ENCODE measurements at regions not wholly inside any gene's neighbourhood (a gene's known extent, or its start where the extent isn't known, plus 50 kb on each side); places are given as distances from the start of the nearest gene placed in this dataset.

DNA sequence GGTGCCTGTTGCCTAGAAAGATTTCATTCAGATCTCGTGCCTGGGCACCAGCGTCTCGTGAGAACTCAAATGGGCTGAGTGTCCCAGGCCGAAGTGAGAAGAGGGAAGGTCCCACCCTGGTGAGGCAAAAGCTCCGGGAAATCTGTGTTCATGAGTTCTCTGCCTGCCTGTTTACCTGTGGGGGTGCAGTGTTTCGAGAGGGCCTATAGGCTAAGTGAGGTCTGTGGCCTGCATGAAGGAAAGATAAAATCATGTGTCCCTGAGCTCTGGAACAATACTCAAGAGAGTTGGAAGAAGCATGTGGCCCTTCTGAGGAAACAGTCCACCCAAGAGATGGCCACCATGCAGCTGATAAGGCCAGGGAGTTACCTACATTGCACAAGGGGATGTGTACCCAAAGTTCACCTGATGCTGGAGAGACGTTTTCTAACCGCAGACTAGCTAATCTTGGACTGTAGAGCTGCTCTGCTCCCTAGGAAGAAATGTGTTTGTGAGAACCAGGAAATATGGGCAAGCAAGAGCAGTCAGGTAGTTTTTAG lies 63.5 kb upstream of the ST3GAL5 start:
- TF ChIP-seq EZH2phosphoT487 (IDR thresholded peaks at IDR 0.05; ENCODE audit: insufficient read depth, low read depth): no peak
- TF ChIP-seq EZH2 (IDR thresholded peaks at IDR 0.05; ENCODE audit: insufficient read depth, poor library complexity, severe bottlenecking): no peak

All from GM23248 (cell line).